ENCODE measurements at regions not wholly inside any gene's neighbourhood (a gene's known extent, or its start where the extent isn't known, plus 50 kb on each side); places are given as distances from the start of the nearest gene placed in this dataset.

DNA sequence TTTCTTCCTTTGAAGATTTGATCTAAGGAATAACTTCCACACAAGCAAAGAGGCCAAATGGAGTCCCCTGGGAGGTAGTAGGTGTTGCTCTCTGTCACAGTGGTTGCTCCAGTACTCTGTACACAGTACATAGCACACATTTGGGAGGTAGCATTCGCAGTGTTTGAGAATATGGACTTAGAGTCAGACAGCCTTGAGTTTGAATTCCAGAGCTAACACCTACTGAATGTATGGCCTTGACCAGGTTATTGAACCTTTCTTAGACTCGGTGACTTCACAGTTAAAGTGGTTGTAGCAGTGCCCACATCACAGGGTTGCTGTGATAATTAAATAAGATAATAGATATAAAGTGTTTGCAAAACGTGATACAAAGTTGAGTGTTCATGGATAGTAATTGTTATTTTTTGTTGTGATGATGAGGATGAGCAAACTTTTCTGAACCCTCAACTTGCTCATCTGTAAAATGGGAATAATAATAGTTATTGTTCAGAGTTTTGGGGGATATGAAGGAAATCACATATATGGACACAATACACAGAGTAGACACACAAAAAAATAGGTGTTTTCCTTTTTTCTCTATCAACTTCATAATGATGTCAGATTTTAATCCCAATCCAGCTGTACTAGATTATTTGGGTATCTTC is 271.6 kb upstream of the CRY1 start:
- no peaks in the 10 kb centered on the region for H4K20me1 ChIP-seq (replicated peaks; ENCODE audit: control insufficient read depth, extremely low read depth, insufficient read depth, low read length)
- ChIA-PET CTCF (interaction anchor here (1.0 kb wide), 1 partner anchor 8 kb away, joined by 3 read pairs; no protein-coding TSS in a partner anchor), POLR2A (no interaction called here)
- FAIRE-seq (no peak), DNase-seq (ENCODE audit: low read depth, low spot score) (no peak)
- no peaks in the 10 kb centered on the region for H3K36me3 ChIP-seq (ENCODE audit: control insufficient read depth in 2 of 2, extremely low read depth in 1 of 2, insufficient read depth in 2 of 2, low read length in 2 of 2)
- H3K9me3 ChIP-seq (replicated peaks; ENCODE audit: control insufficient read depth, insufficient read depth, low read length) = no peaks in the 10 kb centered on the region
- dilution Hi-C loops (cut with MboI; ENCODE audit: extremely low pct_ligation_motif_present, low sequenced_read_pairs) = no loop called here
- no TSS peak for BruUV-seq (replicated peaks)
- H3K27ac ChIP-seq (ENCODE audit: insufficient read depth, low read depth, low read length) = no peak overlapping the region
- H3K4me3 ChIP-seq (replicated peaks in 1 of 3; ENCODE audit: insufficient read depth in 1 of 3, low read depth in 1 of 3, low read length in 3 of 3) = no peak overlapping the region
- H3K9ac ChIP-seq (replicated peaks; ENCODE audit: extremely low read depth, insufficient read depth, low read length) = no peak overlapping the region
- H3K79me2 ChIP-seq (ENCODE audit: control insufficient read depth, insufficient read depth, low read length) = no peaks in the 10 kb centered on the region
- H3K4me2 ChIP-seq (ENCODE audit: insufficient read depth, low read length) = no peak overlapping the region
- H2AFZ ChIP-seq (ENCODE audit: low read depth, low read length) = no peak overlapping the region
- no peaks in the 10 kb centered on the region for H3K9me1 ChIP-seq (replicated peaks; ENCODE audit: control insufficient read depth, extremely low read depth, insufficient read depth, low read length)
- intact Hi-C loops (cut with micrococcal nuclease) = no loop called here
- no peak for TF ChIP-seq JUN (IDR thresholded peaks at IDR 0.05; ENCODE audit: borderline replicate concordance, insufficient read depth, insufficient read length, low read depth)
- TF ChIP-seq CTCF (IDR thresholded peaks at IDR 0.05; ENCODE audit: extremely low read depth in 1 of 2, insufficient read depth in 1 of 2, low read depth in 1 of 2, low read length in 2 of 2) = no peak
- no peak for TF ChIP-seq POLR2AphosphoS5 (IDR thresholded peaks at IDR 0.05; ENCODE audit: insufficient read depth, low read depth, low read length)
- TF ChIP-seq GATA2 (IDR thresholded peaks at IDR 0.05; ENCODE audit: insufficient read depth, insufficient read length, low read depth, low read length) = no peak
- no peak for TF ChIP-seq MAX (IDR thresholded peaks at IDR 0.05; ENCODE audit: insufficient read depth, insufficient read length)
- no peak for TF ChIP-seq FOS (IDR thresholded peaks at IDR 0.05; ENCODE audit: borderline replicate concordance, insufficient read depth, low read length)
- no peak for TF ChIP-seq POLR2A (IDR thresholded peaks at IDR 0.05; ENCODE audit: low read depth, low read length)
- TF ChIP-seq MYC (IDR thresholded peaks at IDR 0.05; ENCODE audit: low read depth, low read length) = no peak
- TF ChIP-seq EZH2 (IDR thresholded peaks at IDR 0.05; ENCODE audit: borderline replicate concordance, low read depth, low read length, severe bottlenecking) = no peak
- no peaks in the 10 kb centered on the region for H3K4me1 ChIP-seq (ENCODE audit: control insufficient read depth, extremely low read depth, insufficient read depth, low read length)
- no peaks in the 10 kb centered on the region for H3K27me3 ChIP-seq (ENCODE audit: control insufficient read depth in 2 of 2, insufficient read depth in 2 of 2, low read length in 2 of 2)
